K562 (cell line): ENCODE measurements at regions not wholly inside any gene's neighbourhood (a gene's known extent, or its start where the extent isn't known, plus 50 kb on each side); places are given as distances from the start of the nearest gene placed in this dataset.

Source experiments
- ATAC-seq: fragments of 200-7000 bp; cut with Tn5 transposase; 3 replicates; pipeline ENCODE4 v1.9.1; 2020; ENCODE audit warnings: moderate library complexity
- BruUV-seq: library from RNA; stranded (reverse); fragments of 400-500 nt; replicated peaks from 2 replicates; lab custom pipeline; 2021; lab: Mats Ljungman, UMichigan
- CTCF ChIA-PET: fragments of 300-600 bp; formaldehyde crosslinking; extraction: SDS; loops from one replicate; lab custom pipeline; 2021; ENCODE audit warnings: low intra/inter-chr PET ratio; lab: Yijun Ruan, JAX
- POLR2A ChIA-PET: fragments of 300-600, 350-650 bp; sonication (Branson Sonifier 250); formaldehyde crosslinking; extraction: SDS; loops from one replicate; lab custom pipeline; 2021; ENCODE audit warnings: antibody characterized with exemption, inconsistent platforms; lab: Yijun Ruan, JAX
- DNase-seq, 4 experiments: peaks; one replicate each; pipeline versions ENCODE4 v3.0.0 to v3.0.0-alpha.2; 2011 to 2018; ENCODE audit warnings: low spot score in 3 of 4, mixed read lengths in 3 of 4; ENCODE audit errors: extremely low read depth in 1 of 4
- FAIRE-seq: peaks from 2 replicates; lab custom pipeline; 2011; peaks lifted over from hg19 to GRCh38; lab: Jason Lieb, UNC
- H2AFZ ChIP-seq: 2 replicates; pipeline ENCODE4 v1.6.0; 2011; ENCODE audit warnings: low read depth, low read length, control low read depth, inconsistent platforms
- H3K27ac ChIP-seq: fragments of 200-600 bp; 3 replicates; pipeline ENCODE4 v1.8.0; 2011; ENCODE audit warnings: low read depth, mild to moderate bottlenecking, control low read depth, inconsistent platforms, low read length, moderate library complexity, mixed read lengths; ENCODE audit errors: extremely low read depth
- H3K27me3 ChIP-seq, 2 experiments: fragments of 300-600 bp in 1 of 2; 2 replicates in 1 of 2; 3 replicates in 1 of 2; pipeline versions ENCODE4 v1.6.0 to v1.8.0; 2011; ENCODE audit warnings: inconsistent platforms in 2 of 2, low read length in 2 of 2, mild to moderate bottlenecking in 1 of 2, mixed read lengths in 1 of 2, moderate library complexity in 1 of 2; ENCODE audit not compliant: control insufficient read depth in 2 of 2, insufficient read depth in 2 of 2
- H3K36me3 ChIP-seq: fragments of 300-600 bp; 3 replicates; pipeline ENCODE4 v1.8.0; 2011; ENCODE audit warnings: mild to moderate bottlenecking, low read length, inconsistent platforms; ENCODE audit not compliant: control insufficient read depth, insufficient read depth
- H3K4me1 ChIP-seq, 2 experiments: fragments of 200-600 bp in 1 of 2; replicated peaks in 1 of 2; 2 replicates in 1 of 2; 3 replicates in 1 of 2; pipeline versions ENCODE4 v1.5.1 to v1.8.0; 2011; ENCODE audit warnings: inconsistent platforms in 2 of 2, low read length in 2 of 2, mild to moderate bottlenecking in 1 of 2, mixed read lengths in 1 of 2, moderate library complexity in 1 of 2; ENCODE audit not compliant: control insufficient read depth in 2 of 2, insufficient read depth in 2 of 2
- H3K4me2 ChIP-seq: 2 replicates; pipeline ENCODE4 v1.6.1; 2011; ENCODE audit warnings: low read length, control low read depth, inconsistent platforms, mixed read lengths; ENCODE audit not compliant: insufficient read depth
- H3K4me3 ChIP-seq: fragments of 200-600 bp; sonication (generic), shearing (Covaris generic); 2 replicates; pipeline ENCODE4 v1.5.1; 2016; ENCODE audit warnings: control low read depth, inconsistent platforms
- H3K79me2 ChIP-seq: fragments of 200-600 bp; 3 replicates; pipeline ENCODE4 v1.8.0; 2011; ENCODE audit warnings: low read length, inconsistent platforms; ENCODE audit not compliant: control insufficient read depth, insufficient read depth
- H3K9ac ChIP-seq, 2 experiments: 2 replicates each; pipeline versions ENCODE4 v1.6.0 to v1.6.1; 2011; ENCODE audit warnings: low read depth in 2 of 2, low read length in 2 of 2, control low read depth in 1 of 2, inconsistent platforms in 1 of 2, mild to moderate bottlenecking in 1 of 2, mixed read lengths in 1 of 2; ENCODE audit not compliant: insufficient read depth in 1 of 2
- H3K9me1 ChIP-seq: one replicate; pipeline ENCODE4 v1.6.0; 2011; ENCODE audit warnings: inconsistent platforms, mild to moderate bottlenecking, low read length, moderate library complexity; ENCODE audit not compliant: control insufficient read depth, insufficient read depth
- H3K9me3 ChIP-seq: replicated peaks from 2 replicates; pipeline ENCODE4 v1.5.1; 2011; ENCODE audit warnings: low read depth, low read length, inconsistent platforms; ENCODE audit not compliant: control insufficient read depth, insufficient read depth
- H4K20me1 ChIP-seq: replicated peaks from 2 replicates; pipeline ENCODE4 v1.6.1; 2011; ENCODE audit warnings: low read length, inconsistent platforms, mixed read lengths; ENCODE audit not compliant: control insufficient read depth, insufficient read depth
- CBFA2T2 ChIP-seq: fragments of 450-650 bp; conservative IDR thresholded peaks from 2 replicates; pipeline ENCODE4 v1.6.1; 2017; ENCODE audit warnings: mild to moderate bottlenecking
- CBX5 ChIP-seq: IDR thresholded peaks from 2 replicates; pipeline ENCODE4 v1.6.1; 2014; ENCODE audit warnings: low read depth, borderline replicate concordance
- CHAMP1 ChIP-seq: fragments of 450-650 bp; IDR thresholded peaks from 2 replicates; pipeline ENCODE4 v1.6.1; 2016; ENCODE audit warnings: mild to moderate bottlenecking
- CREM ChIP-seq: IDR thresholded peaks from 2 replicates; pipeline ENCODE4 v1.6.1; 2014; ENCODE audit warnings: antibody characterized with exemption, low read depth
- ERF ChIP-seq: fragments of 450-650 bp; formaldehyde crosslinking; IDR thresholded peaks from 2 replicates; pipeline ENCODE4 v1.4.0; 2020; ENCODE audit warnings: mild to moderate bottlenecking, mixed read lengths
- GTF2B ChIP-seq: IDR thresholded peaks from 2 replicates; pipeline ENCODE4 v1.6.1; 2011; ENCODE audit not compliant: insufficient read length; ENCODE audit errors: extremely low read depth
- POLR2G ChIP-seq: fragments of 200-400 bp; formaldehyde crosslinking; IDR thresholded peaks from 2 replicates; pipeline ENCODE4 v1.6.1; 2017; ENCODE audit warnings: low read depth, mild to moderate bottlenecking, antibody characterized with exemption, low read length, moderate library complexity
- SUPT5H ChIP-seq: fragments of 450-650 bp; IDR thresholded peaks from 2 replicates; pipeline ENCODE4 v1.6.1; 2016
- TAF1 ChIP-seq: IDR thresholded peaks from 2 replicates; pipeline ENCODE4 v1.6.1; 2011; ENCODE audit warnings: mild to moderate bottlenecking, low read length, moderate library complexity; ENCODE audit not compliant: insufficient read depth, control insufficient read depth, severe bottlenecking; ENCODE audit errors: extremely low read depth
- TBL1XR1 ChIP-seq, 2 experiments: IDR thresholded peaks; 2 replicates each; pipeline ENCODE4 v1.6.1; 2012; ENCODE audit warnings: improper control_type of control experiment in 2 of 2, low read length in 2 of 2, mild to moderate bottlenecking in 1 of 2
- U2AF1 ChIP-seq: fragments of 200-400 bp; formaldehyde crosslinking; optimal IDR thresholded peaks from 2 replicates; pipeline ENCODE3; 2017; ENCODE audit warnings: mild to moderate bottlenecking, low read depth, low read length, moderate library complexity
- ZNF717 ChIP-seq: fragments of 250-450 bp; sonication (Bioruptor Pico); IDR thresholded peaks from 2 replicates; pipeline ENCODE4 v1.5.0; 2021
- WGBS: fragments of 100-300 bp; shearing (Covaris generic); methylation state at CpG from one replicate; pipeline ENCODE4 v1.1.6; 2016; ENCODE audit warnings: low coverage, mixed read lengths; ENCODE audit not compliant: insufficient coverage; ENCODE audit errors: missing lambda C conversion rate; 5-methylcytosine and 5-hydroxymethylcytosine counted together
- in situ Hi-C: fragments of 300-500 bp; cut with MboI; formaldehyde crosslinking; loops from 4 replicates; pipeline ENCODE4 v1.15.0; 2018; ENCODE audit warnings: inconsistent platforms, mixed read lengths
- intact Hi-C: fragments of 100-400 bp; cut with micrococcal nuclease; formaldehyde crosslinking; loops from 2 replicates; pipeline ENCODE4 v1.14.2; 2022

- Histone ChIP-seq H3K9ac (no peak overlapping the region), H3K4me1 (peaks cover 0 to 4% of the 10 kb centered on the region in 2 experiments; a peak in 2 of 5 replicates), H3K27ac (no peak overlapping the region), H3K9me3 (no peaks in the 10 kb centered on the region), H3K4me2 (no peak overlapping the region), H4K20me1 (no peaks in the 10 kb centered on the region; the same call in 1 of the 2 replicates), H3K27me3 (peaks cover 0 to 6% of the 10 kb centered on the region in 2 experiments; a peak in 2 of 5 replicates), H2AFZ (no peak overlapping the region), H3K36me3 (no peaks in the 10 kb centered on the region), H3K9me1 (no peaks in the 10 kb centered on the region), H3K4me3 (no peak overlapping the region), H3K79me2 (no peaks in the 10 kb centered on the region)
- BruUV-seq = no TSS peak
- DNase-seq (no peak), FAIRE-seq (no peak), ATAC-seq (no peak)
- POLR2A ChIA-PET = no interaction called here
- CTCF ChIA-PET = no interaction called here
- in situ Hi-C loops = loop anchor here (25.0 kb wide), 2 partner anchors 395 to 595 kb away; partner anchors contain the start of gene MN1
- 4% methylated on average over 3 of the region's 5 CpGs for WGBS
- TF ChIP-seq CHAMP1 (no peak), ERF (CRISPR knock-in tag) (no peak), TAF1 (no peak), GTF2B (no peak), CBFA2T2 (no peak), ZNF717 (no peak), POLR2G (no peak), U2AF1 (no peak), TBL1XR1 (IDR thresholded peaks at IDR 0.05; ENCODE audit: low read length in 2 of 2) (no peak), CBX5 (no peak), SUPT5H (no peak), CREM (no peak)
- intact Hi-C loops = no loop called here
These were observed 384.1 kb downstream of the MN1 start for GRCh38 chr22:27417421-27417814.
